A549 (cell line): ENCODE measurements at regions not wholly inside any gene's neighbourhood (a gene's known extent, or its start where the extent isn't known, plus 50 kb on each side); places are given as distances from the start of the nearest gene placed in this dataset.

Experiments used
- CBX2 ChIP-seq: fragments of 200-600 bp; sonication (generic); IDR thresholded peaks from 2 replicates; pipeline ENCODE4 v1.6.1; 2016; ENCODE audit warnings: low read depth, mild to moderate bottlenecking, borderline replicate concordance
- CBX8 ChIP-seq: fragments of 200-600 bp; sonication (generic); IDR thresholded peaks from 2 replicates; pipeline ENCODE4 v1.6.1; 2016
- EHMT2 ChIP-seq: fragments of 200-600 bp; sonication (generic); IDR thresholded peaks from 2 replicates; pipeline ENCODE4 v1.6.1; 2016; ENCODE audit warnings: antibody characterized with exemption, low read depth, mild to moderate bottlenecking, moderate library complexity
- EP300 ChIP-seq, 2 experiments: fragments of >200 bp; sonication (Bioruptor Twin); formaldehyde crosslinking; IDR thresholded peaks; 2 replicates in 1 of 2; 3 replicates in 1 of 2; pipeline ENCODE4 v1.6.1; 2016 to 2017
- ESRRA ChIP-seq: fragments of 150-350 bp; IDR thresholded peaks from 2 replicates; pipeline ENCODE4 v1.6.1; 2014; ENCODE audit warnings: mild to moderate bottlenecking, low read length, borderline replicate concordance
- KDM1A ChIP-seq: fragments of 200-600 bp; sonication (generic); IDR thresholded peaks from 2 replicates; pipeline ENCODE4 v1.6.1; 2016; ENCODE audit warnings: low read depth, mild to moderate bottlenecking
- PHF8 ChIP-seq: fragments of 200-600 bp; sonication (generic); IDR thresholded peaks from 2 replicates; pipeline ENCODE4 v1.6.1; 2016; ENCODE audit warnings: low read depth, mild to moderate bottlenecking, antibody characterized with exemption, moderate library complexity, borderline replicate concordance
- POLR2A ChIP-seq: IDR thresholded peaks from 2 replicates; pipeline ENCODE4 v1.6.1; 2012; ENCODE audit warnings: mild to moderate bottlenecking, low read length
- RAD21 ChIP-seq, 2 experiments: fragments of >200 bp in 1 of 2; sonication (Bioruptor Twin) in 1 of 2; formaldehyde crosslinking in 1 of 2; IDR thresholded peaks in 1 of 2; conservative IDR thresholded peaks in 1 of 2; 2 replicates in 1 of 2; 3 replicates in 1 of 2; pipeline ENCODE4 v1.6.1; 2012 to 2018; ENCODE audit warnings: inconsistent platforms in 1 of 2
- ZFP36 ChIP-seq: fragments of 450-650 bp; IDR thresholded peaks from 2 replicates; pipeline ENCODE4 v1.6.1; 2014; ENCODE audit warnings: borderline replicate concordance; ENCODE audit not compliant: partially characterized antibody
- TF ChIP-seq, protein P1 (sequence below): fragments of >200 bp; sonication (Bioruptor Twin); formaldehyde crosslinking; IDR thresholded peaks from 3 replicates; pipeline ENCODE4 v1.5.1; 2016
- TF ChIP-seq, protein P2 (sequence below): IDR thresholded peaks from 2 replicates; pipeline ENCODE4 v1.6.1; 2012
- TF ChIP-seq, protein P3 (sequence below): IDR thresholded peaks from 2 replicates; pipeline ENCODE4 v1.6.1; 2012

DNA sequence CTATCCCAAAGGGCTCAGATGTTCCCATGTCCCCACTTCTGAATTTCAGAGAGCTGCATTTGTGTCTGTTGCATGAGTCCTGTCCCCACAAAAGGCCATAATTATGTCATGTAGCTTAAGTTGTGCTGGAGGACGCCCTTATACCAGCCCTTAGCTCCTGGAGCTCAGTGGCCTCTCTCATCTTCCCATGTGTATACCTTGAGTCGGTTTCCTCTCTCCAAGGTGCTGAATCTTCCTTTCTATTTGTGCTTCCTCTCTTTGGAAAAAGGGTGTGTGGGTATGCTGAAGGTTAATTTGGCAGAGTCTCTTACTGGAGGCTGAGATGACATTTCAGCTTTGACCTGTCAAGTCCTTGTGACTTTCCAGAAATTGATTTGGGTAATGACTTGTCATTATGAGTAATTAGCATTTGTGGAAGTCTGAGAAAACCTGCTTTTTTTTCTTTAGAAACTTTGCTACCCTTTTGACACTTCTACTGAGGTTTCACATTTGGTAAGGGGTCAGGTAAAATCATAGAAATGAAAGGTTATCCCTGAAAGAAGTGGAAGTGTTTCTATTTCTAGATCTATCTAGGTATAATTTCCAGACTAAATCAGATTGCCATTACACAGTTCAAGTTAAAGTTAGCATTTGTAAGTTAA is 185.4 kb downstream of the ABCC12 start:
- TF ChIP-seq, protein P1, sequence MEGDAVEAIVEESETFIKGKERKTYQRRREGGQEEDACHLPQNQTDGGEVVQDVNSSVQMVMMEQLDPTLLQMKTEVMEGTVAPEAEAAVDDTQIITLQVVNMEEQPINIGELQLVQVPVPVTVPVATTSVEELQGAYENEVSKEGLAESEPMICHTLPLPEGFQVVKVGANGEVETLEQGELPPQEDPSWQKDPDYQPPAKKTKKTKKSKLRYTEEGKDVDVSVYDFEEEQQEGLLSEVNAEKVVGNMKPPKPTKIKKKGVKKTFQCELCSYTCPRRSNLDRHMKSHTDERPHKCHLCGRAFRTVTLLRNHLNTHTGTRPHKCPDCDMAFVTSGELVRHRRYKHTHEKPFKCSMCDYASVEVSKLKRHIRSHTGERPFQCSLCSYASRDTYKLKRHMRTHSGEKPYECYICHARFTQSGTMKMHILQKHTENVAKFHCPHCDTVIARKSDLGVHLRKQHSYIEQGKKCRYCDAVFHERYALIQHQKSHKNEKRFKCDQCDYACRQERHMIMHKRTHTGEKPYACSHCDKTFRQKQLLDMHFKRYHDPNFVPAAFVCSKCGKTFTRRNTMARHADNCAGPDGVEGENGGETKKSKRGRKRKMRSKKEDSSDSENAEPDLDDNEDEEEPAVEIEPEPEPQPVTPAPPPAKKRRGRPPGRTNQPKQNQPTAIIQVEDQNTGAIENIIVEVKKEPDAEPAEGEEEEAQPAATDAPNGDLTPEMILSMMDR = no peak
- TF ChIP-seq, protein P2, sequence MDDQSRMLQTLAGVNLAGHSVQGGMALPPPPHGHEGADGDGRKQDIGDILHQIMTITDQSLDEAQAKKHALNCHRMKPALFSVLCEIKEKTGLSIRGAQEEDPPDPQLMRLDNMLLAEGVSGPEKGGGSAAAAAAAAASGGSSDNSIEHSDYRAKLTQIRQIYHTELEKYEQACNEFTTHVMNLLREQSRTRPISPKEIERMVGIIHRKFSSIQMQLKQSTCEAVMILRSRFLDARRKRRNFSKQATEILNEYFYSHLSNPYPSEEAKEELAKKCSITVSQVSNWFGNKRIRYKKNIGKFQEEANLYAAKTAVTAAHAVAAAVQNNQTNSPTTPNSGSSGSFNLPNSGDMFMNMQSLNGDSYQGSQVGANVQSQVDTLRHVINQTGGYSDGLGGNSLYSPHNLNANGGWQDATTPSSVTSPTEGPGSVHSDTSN = no peak
- TF ChIP-seq ESRRA (no peak), POLR2A (no peak), KDM1A (no peak), PHF8 (no peak), CBX8 (no peak), EP300 (IDR thresholded peaks at IDR 0.05) (no peak), EHMT2 (peak; percentile 96), ZFP36 (no peak), CBX2 (no peak), RAD21 (conservative IDR thresholded peaks at IDR 0.05 in 1 of 2, IDR thresholded peaks at IDR 0.05 in 1 of 2) (no peak)
- TF ChIP-seq, protein P3, sequence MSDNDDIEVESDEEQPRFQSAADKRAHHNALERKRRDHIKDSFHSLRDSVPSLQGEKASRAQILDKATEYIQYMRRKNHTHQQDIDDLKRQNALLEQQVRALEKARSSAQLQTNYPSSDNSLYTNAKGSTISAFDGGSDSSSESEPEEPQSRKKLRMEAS = no peak
